A549 (cell line): ENCODE measurements at regions not wholly inside any gene's neighbourhood (a gene's known extent, or its start where the extent isn't known, plus 50 kb on each side); places are given as distances from the start of the nearest gene placed in this dataset.

ENCODE experiments used
- CTCF ChIP-seq: fragments of >200 bp; sonication (Bioruptor Twin); formaldehyde crosslinking; IDR thresholded peaks from 3 replicates; pipeline ENCODE4 v1.5.1; 2016
- EP300 ChIP-seq, 2 experiments: fragments of >200 bp; sonication (Bioruptor Twin); formaldehyde crosslinking; IDR thresholded peaks; 2 replicates in 1 of 2; 3 replicates in 1 of 2; pipeline ENCODE4 v1.6.1; 2016 to 2017

DNA sequence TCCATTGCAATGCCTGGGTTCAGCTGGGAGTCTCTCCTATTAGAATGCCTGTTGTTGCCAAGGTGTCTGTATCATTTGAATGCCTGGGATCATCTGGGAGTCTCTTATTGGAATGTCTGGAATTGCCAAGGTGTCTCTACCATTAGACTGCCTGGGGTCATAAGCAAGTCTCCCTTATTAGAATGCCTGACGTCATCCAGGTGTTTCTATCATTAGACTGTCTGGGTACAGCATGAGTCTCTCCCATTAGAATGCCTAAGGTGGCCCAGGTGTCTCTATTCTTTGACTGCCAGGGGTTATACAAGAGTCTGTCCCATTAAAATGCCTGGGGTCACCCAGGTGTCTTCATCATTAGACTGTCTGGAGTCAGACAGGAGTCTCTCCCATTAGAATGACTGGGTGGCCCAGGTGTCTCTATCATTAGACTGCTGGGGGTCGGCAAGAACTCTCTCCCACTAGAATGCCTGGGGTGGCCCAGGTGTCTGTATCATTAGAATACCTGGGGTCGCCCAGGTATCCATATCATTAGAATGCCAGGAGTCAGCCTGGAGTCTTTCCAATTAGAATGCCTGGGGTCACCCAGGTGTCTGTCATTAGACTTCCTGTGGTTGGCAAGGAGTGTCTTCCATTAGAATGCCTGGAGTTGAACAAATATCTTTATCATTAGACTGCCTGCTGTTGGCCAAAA is 2274.0 kb downstream of the TP53TG3F start:
- no peak for TF ChIP-seq EP300 (IDR thresholded peaks at IDR 0.05)
- no peak for TF ChIP-seq CTCF
